ENCODE measurements at regions not wholly inside any gene's neighbourhood (a gene's known extent, or its start where the extent isn't known, plus 50 kb on each side); places are given as distances from the start of the nearest gene placed in this dataset.
"Not testable (repeated sequence)": the region's sequence is repeated elsewhere in the genome, so short reads cannot be mapped to it uniquely, and the experiment has no call there.

DNA sequence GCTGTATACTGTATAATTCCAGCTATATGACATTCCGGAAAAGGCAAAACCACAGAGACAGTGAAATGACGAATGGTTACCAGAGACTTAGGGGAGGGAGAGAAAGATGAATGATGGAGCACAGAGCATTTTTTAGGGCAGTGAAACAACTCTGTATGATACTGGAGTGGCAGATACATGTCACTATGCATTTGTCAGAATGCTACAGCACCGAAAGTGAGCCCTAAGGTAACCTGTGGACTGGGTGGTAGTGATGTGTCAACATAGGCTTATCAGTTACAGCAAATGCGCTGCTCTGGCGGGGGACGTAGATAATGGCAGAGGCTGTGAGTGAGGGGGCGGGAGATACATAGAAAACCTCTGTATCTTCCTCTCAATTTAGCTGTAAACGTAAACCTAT is 201.3 kb upstream of the SSTR4 start:
- ATAC-seq (ENCODE audit: low read depth) (no peak), DNase-seq (ENCODE audit: low spot score in 2 of 2) (no peak)
- Mint-ChIP-seq H3K27me3 (peaks cover 2% of the 10 kb centered on the region), H3K27ac (no peak overlapping the region), H3K4me1 (no peaks in the 10 kb centered on the region), H3K36me3 (no peaks in the 10 kb centered on the region), H3K4me3 (no peak overlapping the region), H3K9me3 (peaks cover 4% of the 10 kb centered on the region)

DNA sequence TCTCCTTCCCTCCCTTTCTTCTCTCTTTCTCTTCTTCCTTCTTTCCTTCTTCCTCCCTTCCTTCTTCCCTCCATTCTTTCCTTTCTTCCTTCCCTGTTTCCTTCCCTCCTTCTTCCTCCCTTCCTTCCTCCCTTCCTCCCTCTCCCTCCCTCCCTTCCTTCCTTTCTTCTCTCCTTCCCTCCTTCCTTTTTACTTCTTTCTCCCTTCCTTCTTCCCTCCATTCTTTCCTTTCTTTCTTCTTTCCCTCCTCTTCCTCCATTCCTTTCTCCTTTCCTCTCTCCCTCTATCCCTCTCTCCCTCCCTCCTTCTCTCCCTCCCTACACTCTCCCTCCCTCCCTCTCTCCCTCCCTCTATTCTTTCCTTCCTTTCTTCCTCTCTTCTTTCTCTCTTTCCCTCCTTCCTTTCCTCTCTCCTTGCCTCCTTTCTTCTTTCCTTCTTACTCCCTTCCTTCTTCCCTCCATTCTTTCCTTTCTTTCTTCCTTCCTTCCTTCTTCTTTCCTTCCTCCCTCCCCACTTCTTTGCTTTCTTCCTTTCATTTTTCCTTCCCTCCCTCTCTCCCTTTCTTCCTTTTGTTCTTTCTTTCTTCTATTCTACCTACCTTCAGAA is 200.4 kb upstream of the SSTR4 start:
- H3K36me3 Mint-ChIP-seq = no peaks in the 10 kb centered on the region
- no peak overlapping the region for H3K27ac Mint-ChIP-seq
- peaks cover 3% of the 10 kb centered on the region for H3K9me3 Mint-ChIP-seq
- no peak for DNase-seq (ENCODE audit: low spot score in 2 of 2)
- peaks cover 3% of the 10 kb centered on the region for H3K27me3 Mint-ChIP-seq
- H3K4me3 Mint-ChIP-seq = no peak overlapping the region
- no peaks in the 10 kb centered on the region for H3K4me1 Mint-ChIP-seq
- ATAC-seq (ENCODE audit: low read depth) = no peak

DNA sequence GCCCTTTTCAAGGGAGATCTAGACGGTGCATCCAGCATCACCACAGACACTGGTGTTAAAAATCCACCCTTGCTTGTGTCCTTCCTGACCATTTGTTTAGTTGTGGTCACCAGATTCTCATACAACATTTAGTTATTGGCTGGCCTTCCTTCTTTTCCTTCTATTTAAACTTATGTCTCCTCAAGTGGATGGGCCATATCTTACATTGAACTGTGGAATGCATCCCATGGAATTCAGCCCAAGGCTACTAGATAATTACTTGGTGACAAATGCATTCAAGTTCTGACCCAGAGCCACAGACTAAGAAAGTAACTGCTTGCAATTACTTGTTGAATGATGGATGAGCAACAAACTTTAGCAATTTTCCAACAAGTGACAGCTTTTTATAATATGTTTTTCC is 198.9 kb upstream of the SSTR4 start:
- H3K27ac Mint-ChIP-seq = no peak overlapping the region

DNA sequence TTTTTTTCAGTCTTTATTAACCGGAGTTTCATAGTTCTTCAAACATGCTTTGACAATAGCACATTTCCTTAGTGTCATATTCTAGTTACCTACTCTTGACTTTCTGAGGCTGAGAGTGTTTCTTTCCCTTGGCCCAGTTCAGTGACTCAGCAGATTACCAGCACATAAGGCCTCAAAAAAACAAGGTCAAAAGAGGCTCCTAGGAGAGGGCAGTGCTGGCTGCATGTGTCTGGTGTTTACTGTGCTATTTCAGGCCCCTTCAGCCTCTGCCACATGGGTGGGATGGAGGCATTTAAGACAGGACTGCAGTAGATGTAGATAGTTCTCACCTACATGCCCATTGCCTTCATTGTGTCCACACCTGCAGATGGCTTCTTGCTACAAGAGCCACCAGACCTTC is 198.2 kb upstream of the SSTR4 start:
- Mint-ChIP-seq H3K4me3 (no peak overlapping the region), H3K9me3 (peaks cover 3% of the 10 kb centered on the region), H3K27ac (no peak overlapping the region), H3K27me3 (peaks cover 3% of the 10 kb centered on the region), H3K36me3 (no peaks in the 10 kb centered on the region), H3K4me1 (no peaks in the 10 kb centered on the region)
- no peak for DNase-seq (ENCODE audit: low spot score in 2 of 2)
- ATAC-seq (ENCODE audit: low read depth) = no peak

More for the DNA sequence above, 198.9 kb upstream of the SSTR4 start:
- no peaks in the 10 kb centered on the region for H3K4me1 Mint-ChIP-seq
- peaks cover 3% of the 10 kb centered on the region for H3K27me3 Mint-ChIP-seq
- DNase-seq (ENCODE audit: low spot score in 2 of 2) (no peak), ATAC-seq (ENCODE audit: low read depth) (no peak)
- no peaks in the 10 kb centered on the region for H3K36me3 Mint-ChIP-seq
- peaks cover 3% of the 10 kb centered on the region for H3K9me3 Mint-ChIP-seq
- no peak overlapping the region for H3K4me3 Mint-ChIP-seq

DNA sequence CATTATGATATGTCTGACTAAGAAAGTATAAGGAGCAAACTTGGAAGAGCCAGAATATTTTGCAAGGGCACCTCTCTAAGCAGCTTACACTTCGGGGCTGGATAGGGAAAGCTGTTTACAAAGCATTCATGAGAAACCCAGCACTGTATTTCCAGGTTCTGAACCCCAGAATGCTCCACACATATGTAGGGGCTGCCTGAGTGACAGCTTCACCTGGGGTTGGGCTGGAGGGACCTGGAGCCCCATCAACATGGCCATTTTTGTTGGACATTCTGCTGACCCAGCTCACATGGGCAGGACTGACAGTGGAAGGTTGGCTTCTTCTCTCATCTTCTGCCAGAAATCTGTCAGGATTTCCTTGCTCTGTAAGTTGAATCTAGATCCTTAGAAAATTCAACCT is 197.1 kb upstream of the SSTR4 start:
- Mint-ChIP-seq H3K27ac (no peak overlapping the region), H3K9me3 (peaks cover 3% of the 10 kb centered on the region), H3K36me3 (no peaks in the 10 kb centered on the region), H3K27me3 (peaks cover 3% of the 10 kb centered on the region), H3K4me1 (no peaks in the 10 kb centered on the region), H3K4me3 (no peak overlapping the region)
- DNase-seq (ENCODE audit: low spot score in 2 of 2) (no peak), ATAC-seq (ENCODE audit: low read depth) (no peak)

DNA sequence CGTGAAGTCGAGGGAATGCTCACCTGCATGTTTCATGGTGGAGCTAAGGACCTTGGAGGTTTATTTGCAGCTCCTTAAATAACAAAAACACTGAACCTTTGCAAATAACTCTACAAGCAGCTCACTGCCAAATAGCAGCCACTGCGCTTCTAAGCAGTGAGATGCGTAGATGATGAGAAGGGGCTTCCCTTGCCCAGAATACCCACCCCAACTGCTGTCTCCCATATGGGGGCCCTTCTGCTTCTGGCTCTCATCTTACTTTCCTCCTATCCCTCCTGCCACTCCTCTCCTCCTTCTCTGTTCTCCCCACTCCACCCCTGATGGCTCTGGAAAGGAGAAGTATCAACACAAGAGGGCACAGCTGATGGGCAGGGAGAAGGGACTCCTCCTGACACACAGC is 193.3 kb upstream of the SSTR4 start:
- Mint-ChIP-seq H3K27ac (no peak overlapping the region), H3K9me3 (no peaks in the 10 kb centered on the region), H3K4me1 (no peaks in the 10 kb centered on the region), H3K36me3 (no peaks in the 10 kb centered on the region), H3K4me3 (no peak overlapping the region), H3K27me3 (peaks cover 3% of the 10 kb centered on the region)
- ATAC-seq (ENCODE audit: low read depth) = no peak
- DNase-seq (ENCODE audit: low spot score in 2 of 2) = no peak

DNA sequence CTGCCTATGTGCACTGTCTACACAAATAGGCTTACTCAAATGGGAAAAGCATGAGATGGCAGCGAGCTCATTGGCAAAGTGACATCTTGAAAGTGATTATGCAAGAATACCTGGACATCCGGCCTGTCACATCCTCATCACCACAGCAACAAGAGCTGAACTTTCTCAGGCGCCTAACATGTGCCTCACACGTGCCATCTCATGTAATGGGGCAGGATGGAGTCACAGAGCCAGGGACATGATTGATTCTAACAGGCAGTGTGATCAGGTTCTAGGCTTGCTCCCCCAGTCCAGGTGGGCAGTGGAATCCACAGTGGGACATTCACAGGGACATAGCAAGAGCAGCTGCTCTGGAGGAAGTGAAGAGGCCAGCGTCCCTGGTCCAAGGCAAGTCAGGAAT is 192.3 kb upstream of the SSTR4 start:
- H3K4me3 Mint-ChIP-seq = no peak overlapping the region
- H3K36me3 Mint-ChIP-seq = no peaks in the 10 kb centered on the region
- no peaks in the 10 kb centered on the region for H3K4me1 Mint-ChIP-seq
- ATAC-seq (ENCODE audit: low read depth) (no peak), DNase-seq (ENCODE audit: low spot score in 2 of 2) (no peak)
- H3K27ac Mint-ChIP-seq = no peak overlapping the region
- H3K9me3 Mint-ChIP-seq = peaks cover 3% of the 10 kb centered on the region
- peaks cover 3% of the 10 kb centered on the region for H3K27me3 Mint-ChIP-seq

DNA sequence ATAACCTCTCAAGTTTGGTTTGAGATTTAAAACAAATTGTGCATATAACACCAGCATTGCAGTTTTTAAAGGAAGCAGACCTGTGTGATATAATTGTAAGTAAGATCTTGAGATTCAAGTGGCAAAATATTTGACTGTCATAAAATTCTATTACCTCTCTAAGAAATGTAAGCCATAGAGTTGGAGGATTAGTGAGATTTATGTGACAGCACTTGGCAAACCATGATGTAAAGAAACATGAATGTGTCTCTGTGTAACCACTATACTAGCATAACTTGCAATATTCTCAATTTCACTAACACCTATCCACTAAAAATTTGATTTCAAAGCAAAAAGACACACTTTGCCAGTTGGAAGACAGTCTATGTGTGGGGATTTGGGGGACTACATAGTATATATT is 190.2 kb upstream of the SSTR4 start:
- H3K36me3 Mint-ChIP-seq = no peaks in the 10 kb centered on the region
- no peaks in the 10 kb centered on the region for H3K4me1 Mint-ChIP-seq

DNA sequence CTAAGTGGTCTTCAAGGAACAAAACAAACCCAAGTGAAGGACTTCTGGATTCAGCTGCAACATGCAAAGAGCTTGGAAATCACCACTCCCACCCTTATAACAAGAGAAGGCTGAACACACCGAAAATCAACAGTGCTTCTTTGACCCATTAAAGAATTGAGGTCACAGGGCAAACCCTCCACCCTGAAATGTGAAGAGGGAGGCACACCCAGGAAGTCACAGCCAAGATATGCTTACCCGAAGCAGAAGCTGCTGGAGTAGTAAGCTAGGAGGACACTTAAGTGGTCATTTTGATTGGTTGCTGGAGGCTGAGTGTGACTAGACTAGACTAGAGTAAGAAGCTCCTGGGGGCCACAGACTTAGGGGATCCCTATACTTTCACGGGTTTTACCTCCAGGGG is 188.2 kb upstream of the SSTR4 start:
- ATAC-seq (ENCODE audit: low read depth) (no peak), DNase-seq (ENCODE audit: low spot score in 2 of 2) (no peak)
- no peak overlapping the region for H3K27ac Mint-ChIP-seq
- H3K36me3 Mint-ChIP-seq = no peaks in the 10 kb centered on the region
- no peaks in the 10 kb centered on the region for H3K4me1 Mint-ChIP-seq
- H3K4me3 Mint-ChIP-seq = no peak overlapping the region
- no peaks in the 10 kb centered on the region for H3K27me3 Mint-ChIP-seq
- H3K9me3 Mint-ChIP-seq = peaks cover 6% of the 10 kb centered on the region

More for the DNA sequence above, 190.2 kb upstream of the SSTR4 start:
- no peak overlapping the region for H3K27ac Mint-ChIP-seq
- DNase-seq (ENCODE audit: low spot score in 2 of 2) (no peak), ATAC-seq (ENCODE audit: low read depth) (no peak)
- H3K27me3 Mint-ChIP-seq = no peaks in the 10 kb centered on the region
- peaks cover 6% of the 10 kb centered on the region for H3K9me3 Mint-ChIP-seq
- no peak overlapping the region for H3K4me3 Mint-ChIP-seq

DNA sequence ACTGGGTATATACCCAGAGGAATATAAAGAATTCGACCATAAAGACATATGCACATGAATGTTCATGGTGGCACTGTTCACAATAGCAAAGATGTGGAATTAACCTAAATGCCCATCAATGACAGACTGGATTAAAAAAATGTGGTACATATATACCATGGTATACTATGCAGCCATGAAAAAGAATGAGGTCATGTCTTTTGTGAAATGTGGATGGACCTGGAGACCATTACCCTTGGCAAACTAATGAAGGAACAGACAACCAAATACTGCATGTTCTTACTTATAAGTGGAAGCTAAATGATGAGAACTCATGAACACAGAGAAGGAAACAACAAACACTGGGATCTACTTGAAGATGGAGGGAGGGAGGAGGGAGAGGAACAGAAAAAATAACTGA is 186.7 kb upstream of the SSTR4 start:
- ATAC-seq (ENCODE audit: low read depth) (no peak), DNase-seq (ENCODE audit: low spot score in 2 of 2) (no peak)
- Mint-ChIP-seq H3K4me3 (no peak overlapping the region), H3K27me3 (no peaks in the 10 kb centered on the region), H3K27ac (no peak overlapping the region), H3K36me3 (no peaks in the 10 kb centered on the region), H3K9me3 (peaks cover 8% of the 10 kb centered on the region), H3K4me1 (no peaks in the 10 kb centered on the region)

DNA sequence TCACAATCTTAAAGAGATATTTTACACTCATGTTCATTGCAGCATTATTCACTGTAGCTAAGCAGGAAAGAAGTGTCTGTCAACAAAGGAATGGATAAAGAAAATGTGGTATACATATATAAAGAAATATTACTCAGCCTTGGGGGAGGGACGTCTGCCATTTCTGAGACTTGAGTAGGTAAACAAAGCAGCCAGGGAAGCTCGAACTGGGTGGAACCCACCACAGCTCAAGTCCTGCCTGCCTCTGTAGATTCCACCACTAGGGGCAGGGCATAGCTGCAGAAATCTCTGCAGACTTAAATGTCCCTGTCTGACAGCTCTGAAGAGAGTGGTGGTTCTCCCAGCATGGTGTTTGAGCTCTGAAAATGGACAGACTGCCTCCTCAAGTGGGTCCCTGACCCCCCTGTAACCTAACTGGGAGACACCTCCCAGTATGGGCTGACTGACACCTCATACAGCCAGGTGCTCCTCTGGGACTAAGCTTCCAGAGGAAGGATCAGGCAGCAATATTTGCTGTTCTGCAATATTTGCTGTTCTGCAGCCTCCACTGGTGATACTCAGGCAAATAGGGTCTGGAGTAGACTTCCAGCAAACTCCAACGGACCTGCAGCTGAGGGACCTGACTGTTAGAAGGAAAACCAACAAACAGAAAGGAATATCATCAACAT is 183.3 kb upstream of the SSTR4 start:
- H3K27ac Mint-ChIP-seq; H3K36me3 Mint-ChIP-seq; ATAC-seq (ENCODE audit: low read depth); H3K4me1 Mint-ChIP-seq; H3K9me3 Mint-ChIP-seq; DNase-seq (ENCODE audit: low spot score in 2 of 2); H3K4me3 Mint-ChIP-seq; H3K27me3 Mint-ChIP-seq: not testable (repeated sequence)

DNA sequence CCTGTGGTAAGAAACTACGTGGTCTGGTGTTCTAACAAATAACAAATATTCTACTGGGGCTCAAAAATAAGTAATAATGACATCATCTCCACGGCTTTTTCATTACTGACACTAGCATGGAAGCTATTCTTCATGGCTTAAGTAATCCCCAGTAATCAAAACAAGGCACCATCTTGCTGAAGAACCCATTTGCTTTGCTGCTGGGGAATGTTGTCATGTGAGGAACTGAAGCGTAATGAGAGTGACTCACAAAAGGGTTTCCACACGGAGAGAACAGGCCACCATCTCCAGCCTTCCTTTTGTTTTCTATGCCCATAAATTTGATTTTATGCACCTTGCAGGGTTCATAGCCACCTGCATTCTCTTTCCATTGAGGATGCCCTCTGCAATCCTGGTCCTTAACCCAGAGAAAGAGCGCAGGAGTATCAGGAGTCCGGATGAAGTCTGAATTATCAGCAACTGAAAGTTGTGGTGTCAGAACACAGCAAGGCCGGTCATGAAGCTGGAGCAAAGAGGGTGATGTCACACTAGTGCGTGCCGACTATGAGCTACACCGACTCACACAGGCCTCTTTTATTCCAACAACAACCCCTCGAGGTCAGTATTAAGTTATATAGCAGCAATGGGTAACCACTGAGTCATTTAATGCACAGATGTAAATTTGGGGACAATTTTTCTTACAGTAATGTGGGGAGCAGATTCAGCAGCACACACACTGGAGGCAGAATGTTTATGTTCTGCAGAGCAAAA is 173.7 kb upstream of the SSTR4 start:
- Mint-ChIP-seq H3K4me3 (no peak overlapping the region), H3K9me3 (peaks cover 5% of the 10 kb centered on the region), H3K4me1 (no peaks in the 10 kb centered on the region), H3K27me3 (no peaks in the 10 kb centered on the region), H3K27ac (no peak overlapping the region), H3K36me3 (no peaks in the 10 kb centered on the region)
- ATAC-seq (ENCODE audit: low read depth) = no peak
- DNase-seq (ENCODE audit: low spot score in 2 of 2) = no peak

DNA sequence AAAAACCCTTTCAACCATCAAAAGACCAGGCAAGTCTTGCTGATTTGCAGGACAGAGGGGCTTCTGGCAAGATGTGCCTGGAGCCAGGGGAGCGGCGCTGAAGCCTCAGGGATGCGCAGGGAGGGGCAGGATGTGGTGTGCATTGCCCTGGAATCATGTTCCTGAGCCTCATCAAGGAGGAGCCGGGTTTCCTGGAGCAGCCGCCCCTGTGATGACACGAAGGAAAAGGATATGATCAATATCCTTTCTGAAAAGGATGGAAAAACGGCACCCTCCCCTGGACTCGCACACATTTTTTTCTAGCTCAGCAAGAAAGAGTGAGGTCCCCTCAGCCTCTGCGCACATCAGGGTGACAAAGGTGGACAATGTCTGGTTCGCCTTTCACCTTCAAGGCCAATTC is 173.1 kb upstream of the SSTR4 start:
- no peaks in the 10 kb centered on the region for H3K27me3 Mint-ChIP-seq
- no peaks in the 10 kb centered on the region for H3K4me1 Mint-ChIP-seq
- H3K4me3 Mint-ChIP-seq = no peak overlapping the region
- no peaks in the 10 kb centered on the region for H3K36me3 Mint-ChIP-seq
- ATAC-seq (ENCODE audit: low read depth) = no peak
- DNase-seq (ENCODE audit: low spot score in 2 of 2) = no peak
- H3K9me3 Mint-ChIP-seq = peaks cover 5% of the 10 kb centered on the region
- H3K27ac Mint-ChIP-seq = no peak overlapping the region

DNA sequence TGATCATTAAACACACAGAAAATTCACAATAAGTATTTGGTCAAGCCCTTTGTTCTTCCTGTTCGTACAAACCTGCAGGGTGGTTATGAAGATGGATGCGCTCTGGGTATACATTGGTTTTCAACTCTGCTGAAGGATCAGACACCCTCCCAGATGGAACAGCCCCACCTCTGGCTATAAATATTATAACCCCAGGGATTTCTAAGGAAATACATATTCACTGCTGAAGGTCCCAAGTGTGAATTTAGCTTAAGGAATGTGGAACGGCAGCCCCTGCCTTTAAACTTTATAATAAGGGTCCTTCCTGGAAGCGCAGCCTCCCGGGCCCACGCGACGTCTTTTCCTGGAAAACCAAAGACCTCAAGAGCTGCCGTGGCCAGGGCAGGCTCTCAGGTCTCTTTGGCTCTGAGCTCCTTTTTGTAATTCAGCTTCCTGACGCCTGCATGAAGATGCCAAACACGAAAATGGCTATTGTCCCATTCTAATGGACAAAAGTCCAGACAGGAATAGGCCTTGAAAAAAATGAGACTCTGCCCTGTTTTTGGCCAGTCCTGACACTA is 172.4 kb upstream of the SSTR4 start:
- Mint-ChIP-seq H3K36me3 (no peaks in the 10 kb centered on the region), H3K4me3 (no peak overlapping the region)

More for the DNA sequence above, 172.4 kb upstream of the SSTR4 start:
- DNase-seq (ENCODE audit: low spot score in 2 of 2) = no peak
- no peak for ATAC-seq (ENCODE audit: low read depth)
- Mint-ChIP-seq H3K27ac (no peak overlapping the region), H3K9me3 (peaks cover 9% of the 10 kb centered on the region), H3K4me1 (no peaks in the 10 kb centered on the region), H3K27me3 (no peaks in the 10 kb centered on the region)
